ENCODE measurements at regions not wholly inside any gene's neighbourhood (a gene's known extent, or its start where the extent isn't known, plus 50 kb on each side); places are given as distances from the start of the nearest gene placed in this dataset.

GRCh38 chr10:43000021-43000411 is 76.9 kb upstream of the RET start:
- TF ChIP-seq BHLHE40 (IDR thresholded peaks at IDR 0.05; ENCODE audit: borderline replicate concordance): no peak
- no peak for TF ChIP-seq FOXA1 (IDR thresholded peaks at IDR 0.05)
- no peak for TF ChIP-seq ELF4 (IDR thresholded peaks at IDR 0.05)
- TF ChIP-seq FOXK2 (IDR thresholded peaks at IDR 0.05): no peak
- no peak for TF ChIP-seq SP1 (IDR thresholded peaks at IDR 0.05)
- no peak for TF ChIP-seq L3MBTL2 (conservative IDR thresholded peaks at IDR 0.05)
- TF ChIP-seq LEF1 (IDR thresholded peaks at IDR 0.05; ENCODE audit: borderline replicate concordance): no peak
- no peak for TF ChIP-seq FOXM1 (IDR thresholded peaks at IDR 0.05; ENCODE audit: borderline replicate concordance)
- no peak for TF ChIP-seq TARDBP (IDR thresholded peaks at IDR 0.05)
- no peak for TF ChIP-seq NFRKB (IDR thresholded peaks at IDR 0.05)
- TF ChIP-seq ZNF384 (IDR thresholded peaks at IDR 0.05): no peak

Measured in HEK293T (cell line).